HG02938 (cell line): ENCODE measurements at regions not wholly inside any gene's neighbourhood (a gene's known extent, or its start where the extent isn't known, plus 50 kb on each side); places are given as distances from the start of the nearest gene placed in this dataset.
"Not testable (repeated sequence)": the region's sequence is repeated elsewhere in the genome, so short reads cannot be mapped to it uniquely, and the experiment has no call there.

Experiments used
- ATAC-seq: cut with Tn5 transposase; IDR thresholded peaks from one replicate; pipeline ENCODE4 v1.9.1; 2021; ENCODE audit warnings: mild to moderate bottlenecking, moderate library complexity; ENCODE audit not compliant: unreplicated experiment

- ATAC-seq, result not testable (repeated sequence)
Measured at GRCh38 chr17:30713805-30714204, 110.7 kb downstream of the CRLF3 start.

GRCh38 chr17:30712859-30713258 is 111.6 kb downstream of the CRLF3 start:
- ATAC-seq, result not testable (repeated sequence)

- not testable (repeated sequence) for ATAC-seq
Measured at GRCh38 chr17:30711626-30712507, 112.6 kb downstream of the CRLF3 start.

GRCh38 chr17:30711176-30711575 is 113.3 kb downstream of the CRLF3 start:
- ATAC-seq, result not testable (repeated sequence)

- ATAC-seq, result not testable (repeated sequence)
Measured at GRCh38 chr17:30710276-30711088, 114.0 kb downstream of the CRLF3 start.

- ATAC-seq, result not testable (repeated sequence)
Measured at GRCh38 chr17:30709561-30710275, 114.8 kb downstream of the CRLF3 start.

GRCh38 chr17:30709096-30709495 is 115.4 kb downstream of the CRLF3 start:
- ATAC-seq, result not testable (repeated sequence)

GRCh38 chr17:30708241-30709078 is 116.0 kb downstream of the CRLF3 start:
- not testable (repeated sequence) for ATAC-seq

GRCh38 chr17:30707724-30708240 is 116.7 kb downstream of the CRLF3 start:
- ATAC-seq, result not testable (repeated sequence)

- ATAC-seq, result not testable (repeated sequence)
Measured at GRCh38 chr17:30706461-30707335, 117.8 kb downstream of the CRLF3 start.

GRCh38 chr17:30706004-30706403 is 118.5 kb downstream of the CRLF3 start:
- not testable (repeated sequence) for ATAC-seq

GRCh38 chr17:30701498-30701989 is 122.9 kb downstream of the CRLF3 start:
- no peak for ATAC-seq

- ATAC-seq, result not testable (repeated sequence)
Measured at GRCh38 chr17:30700833-30701232, 123.7 kb downstream of the CRLF3 start.

GRCh38 chr17:30697619-30698460 is 126.7 kb downstream of the CRLF3 start:
- not testable (repeated sequence) for ATAC-seq

- no peak for ATAC-seq
Measured at GRCh38 chr17:30696234-30696633, 128.3 kb downstream of the CRLF3 start.

- not testable (repeated sequence) for ATAC-seq
Measured at GRCh38 chr17:30695265-30695811, 129.2 kb downstream of the CRLF3 start.

GRCh38 chr17:30693772-30694171 is 130.7 kb downstream of the CRLF3 start:
- not testable (repeated sequence) for ATAC-seq
